Ammon's horn (tissue), 1 donor: ENCODE measurements at regions not wholly inside any gene's neighbourhood (a gene's known extent, or its start where the extent isn't known, plus 50 kb on each side); places are given as distances from the start of the nearest gene placed in this dataset.
"Not testable (repeated sequence)": the region's sequence is repeated elsewhere in the genome, so short reads cannot be mapped to it uniquely, and the experiment has no call there.

Experiments
- DNase-seq: peaks from one replicate; pipeline ENCODE4 v3.0.0-alpha.2; 2016; ENCODE audit warnings: low spot score

GRCh38 chr4:179116581-179116980, 1674.3 kb upstream of the AGA start:
- DNase-seq, result no peak

- no peak for DNase-seq
These were observed 1680.8 kb upstream of the AGA start for GRCh38 chr4:179123084-179123483.

DNA sequence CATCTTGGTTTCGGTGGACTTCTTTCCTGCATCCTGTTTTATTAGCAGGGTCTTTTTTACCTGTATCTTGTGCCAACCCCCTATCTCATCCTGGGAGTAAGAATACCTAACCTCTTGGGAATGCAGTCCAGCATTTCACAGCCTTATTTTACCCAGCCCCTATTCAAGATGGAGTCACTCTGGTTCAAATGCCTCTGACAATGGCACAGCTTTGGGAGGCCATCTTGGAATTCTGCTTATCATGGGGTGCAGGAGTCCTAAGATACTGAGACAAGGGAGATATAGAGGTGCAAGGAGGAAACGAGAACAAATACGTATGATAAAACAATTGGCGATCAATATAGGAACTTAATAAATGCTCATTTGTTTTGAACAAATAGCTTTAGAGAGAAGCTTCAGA, 1682.2 kb upstream of the AGA start:
- no peak for DNase-seq

- DNase-seq, result no peak
These were observed 1682.7 kb upstream of the AGA start for GRCh38 chr4:179124957-179125356.

DNA sequence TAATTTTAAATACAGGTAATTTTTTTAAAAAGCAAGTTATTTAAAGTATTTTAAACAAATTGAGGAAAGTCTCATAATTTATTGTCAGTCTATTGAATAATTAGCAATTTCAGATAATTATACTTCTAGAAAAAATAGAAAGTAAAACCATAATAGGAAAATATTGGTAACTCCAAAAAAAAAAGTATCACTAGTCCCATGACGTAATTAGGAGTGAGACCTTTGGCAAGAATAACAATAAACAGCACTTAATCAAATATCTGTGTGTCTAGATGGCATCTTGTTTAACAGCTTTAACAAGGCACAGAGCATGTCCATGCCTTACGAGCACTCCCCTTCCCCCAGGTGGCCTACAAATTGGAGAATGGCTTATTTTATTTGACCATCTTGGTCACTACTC, 1683.6 kb upstream of the AGA start:
- no peak for DNase-seq

- no peak for DNase-seq
These were observed 1686.1 kb upstream of the AGA start for GRCh38 chr4:179128299-179128698.

DNA sequence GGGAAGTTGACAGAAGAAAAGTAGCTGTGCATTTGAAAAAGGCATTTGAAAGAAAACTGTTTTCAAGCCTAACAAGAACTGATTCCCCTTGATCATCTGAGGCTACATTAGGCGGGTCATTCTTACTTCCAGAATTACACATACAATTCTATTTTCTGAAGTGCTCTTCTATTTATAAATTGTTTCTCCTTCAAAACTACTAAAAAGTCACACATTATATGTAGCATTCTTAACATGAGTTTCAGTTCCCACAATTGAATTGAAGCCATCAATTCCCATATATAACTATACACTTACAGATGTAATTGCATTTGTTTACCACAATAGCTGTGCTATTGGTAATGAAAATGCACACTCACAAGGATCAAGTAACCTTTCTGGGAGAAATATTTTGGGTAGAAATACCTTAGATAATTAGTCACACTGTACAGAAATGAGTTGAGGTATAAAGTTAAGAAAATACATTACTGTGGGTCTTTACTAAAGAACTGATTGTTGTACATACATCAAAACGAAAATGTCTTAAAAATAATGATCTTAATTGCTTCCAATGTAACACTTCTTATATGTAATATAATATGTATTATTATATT, 1688.0 kb upstream of the AGA start:
- no peak for DNase-seq

GRCh38 chr4:179145746-179146525, 1703.7 kb upstream of the AGA start:
- DNase-seq, result no peak

GRCh38 chr4:179151770-179152169, 1709.5 kb upstream of the AGA start:
- DNase-seq, result no peak

- DNase-seq, result no peak
These were observed 1720.9 kb upstream of the AGA start for GRCh38 chr4:179163147-179163546.

DNA sequence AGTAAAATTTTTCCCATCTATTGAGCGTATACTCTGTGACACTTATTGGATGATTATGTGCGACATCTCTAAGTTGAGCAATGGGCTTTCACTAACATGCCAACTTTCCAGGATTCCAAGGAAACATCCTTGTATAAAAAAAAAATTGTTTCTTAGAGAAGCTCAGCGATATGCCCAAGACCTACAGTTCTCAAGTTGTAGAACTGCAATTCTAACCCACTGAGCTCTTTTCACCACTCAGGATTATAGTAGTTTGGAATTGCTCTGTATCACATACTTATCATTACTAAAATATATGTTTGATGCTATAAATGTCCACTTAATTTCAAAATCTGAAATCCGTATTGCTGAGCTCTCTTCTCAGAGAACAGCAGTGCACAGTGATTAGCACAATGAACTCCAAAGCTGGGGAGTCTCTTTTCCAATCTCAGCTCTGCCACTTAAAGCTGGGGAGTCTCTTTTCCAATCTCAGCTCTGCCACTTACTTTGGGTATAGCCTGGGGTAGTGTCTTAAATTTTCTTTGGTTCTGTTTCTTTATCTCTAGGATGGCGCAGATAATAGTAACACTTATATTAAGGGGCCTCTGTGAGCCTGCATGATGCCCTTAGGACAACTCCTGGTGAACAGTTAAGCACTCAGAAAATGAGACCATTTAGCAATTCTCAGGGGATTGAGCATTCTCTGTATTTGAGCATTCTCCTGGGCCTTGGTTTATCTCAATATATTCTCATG, 1722.2 kb upstream of the AGA start:
- no peak for DNase-seq

- DNase-seq, result no peak
These were observed 1722.9 kb upstream of the AGA start for GRCh38 chr4:179165000-179165738.

GRCh38 chr4:179165862-179166261, 1723.6 kb upstream of the AGA start:
- no peak for DNase-seq

- DNase-seq, result not testable (repeated sequence)
These were observed 1728.1 kb upstream of the AGA start for GRCh38 chr4:179170308-179170707.

DNA sequence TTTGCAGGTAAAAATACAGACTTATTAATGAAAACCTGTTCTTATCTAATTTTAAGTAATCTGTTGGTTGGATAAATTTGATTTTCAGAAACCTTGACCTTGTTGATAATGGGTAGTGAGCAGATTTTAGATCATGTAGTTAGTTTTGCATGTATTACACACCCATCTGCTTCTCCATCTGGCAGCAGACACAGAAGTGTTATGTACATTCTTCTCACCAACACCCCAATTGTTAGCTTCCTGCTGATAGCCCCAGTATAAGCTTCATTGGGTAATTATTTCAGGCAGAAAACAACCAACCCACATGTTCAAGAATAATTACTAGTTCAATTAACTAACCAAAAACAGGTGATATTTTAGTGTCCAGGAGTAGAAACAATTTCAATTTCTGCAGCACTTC, 1740.5 kb upstream of the AGA start:
- DNase-seq, result peak; percentile 3

DNA sequence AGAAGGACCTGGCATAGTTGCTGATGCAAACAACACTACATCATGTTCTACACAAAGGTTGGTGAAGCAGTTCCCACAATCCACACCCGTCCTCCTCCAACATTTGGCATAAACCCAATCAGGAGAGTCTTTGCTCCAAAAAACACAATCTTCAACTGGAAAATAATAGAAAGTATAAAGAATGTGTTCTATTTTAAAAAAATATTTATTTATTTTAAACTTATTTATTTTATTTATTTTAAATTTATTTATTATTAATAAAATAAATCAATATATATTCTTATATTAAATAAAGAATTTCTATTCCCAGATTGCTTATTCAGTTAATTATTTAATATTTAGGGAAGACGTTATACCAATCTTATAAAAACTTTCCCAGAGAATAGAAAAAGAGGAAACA, 1753.7 kb upstream of the AGA start:
- DNase-seq, result no peak

DNA sequence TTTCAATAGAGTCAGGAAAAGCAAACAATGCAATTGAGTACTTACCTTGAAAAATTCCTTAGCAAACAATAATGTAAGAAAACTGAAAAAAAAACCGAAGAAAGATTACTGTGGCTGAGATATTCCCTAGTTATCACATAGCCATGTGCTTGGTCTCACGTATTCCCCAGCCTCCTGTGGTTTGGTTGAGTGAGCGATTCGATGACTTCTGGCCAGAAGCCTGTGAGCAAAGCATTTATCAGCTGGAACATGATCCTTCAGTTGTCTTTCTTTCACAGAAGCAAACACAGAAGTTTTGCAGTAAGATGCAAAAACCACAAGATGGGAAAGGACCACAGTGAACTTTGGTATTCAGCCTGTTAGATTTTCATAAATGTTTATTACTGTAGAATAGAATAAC, 1754.3 kb upstream of the AGA start:
- DNase-seq, result no peak

GRCh38 chr4:179200681-179201080, 1758.4 kb upstream of the AGA start:
- DNase-seq, result no peak

DNA sequence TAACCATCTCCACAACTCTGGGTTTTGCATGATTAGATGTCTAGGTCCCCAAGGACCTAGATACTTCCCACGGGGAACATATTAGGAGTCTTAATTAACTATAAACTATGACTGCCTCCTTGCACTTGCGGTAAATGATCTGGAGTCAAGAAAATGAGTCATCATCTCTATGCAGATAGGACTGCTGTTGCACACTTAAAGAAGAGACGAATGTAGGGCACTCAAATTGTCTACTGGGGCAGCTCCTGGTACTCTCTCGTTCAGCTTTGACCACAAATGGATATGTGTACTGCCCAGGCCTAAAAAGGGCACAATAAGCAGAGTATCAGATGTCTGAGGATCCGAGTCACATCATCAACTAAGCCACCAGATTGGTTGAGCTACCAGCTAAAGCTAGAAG, 1783.4 kb upstream of the AGA start:
- no peak for DNase-seq

GRCh38 chr4:179248821-179249220, 1806.6 kb upstream of the AGA start:
- no peak for DNase-seq

GRCh38 chr4:179268791-179269190, 1826.6 kb upstream of the AGA start:
- DNase-seq, result peak; percentile 20

- DNase-seq, result no peak
These were observed 1830.0 kb upstream of the AGA start for GRCh38 chr4:179272282-179272681.

DNA sequence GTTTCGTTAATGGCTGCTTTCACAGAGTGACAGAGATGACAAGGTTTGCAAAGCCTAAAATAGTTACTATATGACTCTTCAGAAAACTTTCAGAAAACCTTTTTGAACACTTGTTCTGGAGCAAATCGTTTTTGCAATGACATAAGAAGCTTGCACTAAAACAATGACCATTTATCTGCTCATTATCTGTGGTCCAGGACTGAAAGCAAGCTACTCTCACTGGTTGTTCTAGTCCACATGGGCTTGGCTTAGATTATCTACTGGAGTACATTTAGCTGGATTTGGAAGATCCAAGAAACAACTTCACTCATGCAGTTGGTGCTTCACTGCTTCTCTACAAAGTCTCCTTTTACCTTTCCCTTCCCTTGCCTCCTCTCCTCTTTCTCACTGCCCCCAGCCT, 1836.4 kb upstream of the AGA start:
- no peak for DNase-seq
